Neural crest cell (in vitro differentiated cells): ENCODE measurements at regions not wholly inside any gene's neighbourhood (a gene's known extent, or its start where the extent isn't known, plus 50 kb on each side); places are given as distances from the start of the nearest gene placed in this dataset.

Experiments used
- DNase-seq: peaks from one replicate; pipeline ENCODE4 v3.0.0; 2021; ENCODE audit warnings: low read depth, mixed read lengths, low spot score
- H3K27ac Mint-ChIP-seq: one replicate; pipeline ENCODE4 v1.8.0; 2021; ENCODE audit warnings: mild to moderate bottlenecking, mixed read lengths; ENCODE audit not compliant: unreplicated experiment
- H3K27me3 Mint-ChIP-seq: 2 replicates; pipeline ENCODE4 v1.8.0; 2021; ENCODE audit warnings: low read depth, mild to moderate bottlenecking, mixed read lengths
- H3K36me3 Mint-ChIP-seq: 2 replicates; pipeline ENCODE4 v1.8.0; 2021; ENCODE audit warnings: low read depth, mild to moderate bottlenecking, mixed read lengths
- H3K4me1 Mint-ChIP-seq: 2 replicates; pipeline ENCODE4 v1.8.0; 2021; ENCODE audit warnings: mixed read lengths
- H3K4me3 Mint-ChIP-seq: one replicate; pipeline ENCODE4 v1.8.0; 2021; ENCODE audit warnings: mild to moderate bottlenecking, mixed read lengths
- H3K9me3 Mint-ChIP-seq: 2 replicates; pipeline ENCODE4 v1.8.0; 2021; ENCODE audit warnings: mixed read lengths
- TF ChIP-seq, protein P1 (sequence below): fragments of 200-600 bp; sonication (generic); conservative IDR thresholded peaks from 2 replicates; pipeline ENCODE4 v1.5.0; 2021; ENCODE audit warnings: antibody characterized with exemption, mild to moderate bottlenecking

DNA sequence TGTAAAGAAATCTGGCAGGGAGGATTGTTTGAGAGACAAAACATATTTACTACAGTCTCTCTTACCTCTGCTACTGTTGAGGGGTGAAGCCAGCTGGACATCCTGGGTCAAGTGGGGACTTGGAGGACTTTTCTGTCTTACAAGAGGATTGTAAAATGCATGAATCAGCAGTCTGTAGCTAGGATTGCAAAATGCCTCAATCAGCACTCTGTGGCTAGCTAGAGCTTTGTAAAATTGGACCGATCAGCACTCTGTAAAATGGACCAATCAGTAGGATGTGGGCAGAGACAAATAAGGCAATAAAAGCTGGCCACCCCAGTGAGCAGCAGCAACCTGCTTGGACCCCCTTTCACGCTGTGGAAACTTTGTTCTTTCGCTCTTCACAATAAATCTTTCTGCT, 995.8 kb upstream of the CDH6 start:
- H3K36me3 Mint-ChIP-seq = no peaks in the 10 kb centered on the region
- H3K27ac Mint-ChIP-seq = no peak overlapping the region
- H3K9me3 Mint-ChIP-seq = peaks cover 7% of the 10 kb centered on the region
- no peak overlapping the region for H3K4me3 Mint-ChIP-seq
- TF ChIP-seq, protein P1, sequence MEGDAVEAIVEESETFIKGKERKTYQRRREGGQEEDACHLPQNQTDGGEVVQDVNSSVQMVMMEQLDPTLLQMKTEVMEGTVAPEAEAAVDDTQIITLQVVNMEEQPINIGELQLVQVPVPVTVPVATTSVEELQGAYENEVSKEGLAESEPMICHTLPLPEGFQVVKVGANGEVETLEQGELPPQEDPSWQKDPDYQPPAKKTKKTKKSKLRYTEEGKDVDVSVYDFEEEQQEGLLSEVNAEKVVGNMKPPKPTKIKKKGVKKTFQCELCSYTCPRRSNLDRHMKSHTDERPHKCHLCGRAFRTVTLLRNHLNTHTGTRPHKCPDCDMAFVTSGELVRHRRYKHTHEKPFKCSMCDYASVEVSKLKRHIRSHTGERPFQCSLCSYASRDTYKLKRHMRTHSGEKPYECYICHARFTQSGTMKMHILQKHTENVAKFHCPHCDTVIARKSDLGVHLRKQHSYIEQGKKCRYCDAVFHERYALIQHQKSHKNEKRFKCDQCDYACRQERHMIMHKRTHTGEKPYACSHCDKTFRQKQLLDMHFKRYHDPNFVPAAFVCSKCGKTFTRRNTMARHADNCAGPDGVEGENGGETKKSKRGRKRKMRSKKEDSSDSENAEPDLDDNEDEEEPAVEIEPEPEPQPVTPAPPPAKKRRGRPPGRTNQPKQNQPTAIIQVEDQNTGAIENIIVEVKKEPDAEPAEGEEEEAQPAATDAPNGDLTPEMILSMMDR = no peak
- no peaks in the 10 kb centered on the region for H3K4me1 Mint-ChIP-seq
- no peaks in the 10 kb centered on the region for H3K27me3 Mint-ChIP-seq
- no peak for DNase-seq

DNA sequence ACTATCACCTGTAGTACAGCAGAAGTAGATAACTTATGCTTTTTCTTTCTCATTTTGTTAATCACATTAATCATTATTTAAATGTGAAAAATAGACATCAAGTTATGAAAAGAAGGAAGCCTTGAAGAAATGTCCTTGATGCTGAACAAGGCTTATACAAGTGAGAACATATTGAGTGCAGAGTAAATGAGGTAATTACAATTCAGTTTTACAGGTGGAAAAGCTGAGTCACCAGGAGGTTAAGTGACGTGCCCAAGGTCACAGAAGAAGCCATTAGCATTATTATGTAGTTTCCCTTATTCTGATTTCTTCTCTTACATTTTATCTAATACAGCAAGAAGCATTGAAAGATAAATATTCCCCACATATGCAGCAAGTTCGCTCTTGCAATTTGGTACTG, 998.5 kb upstream of the CDH6 start:
- TF ChIP-seq, protein P1 = no peak
- H3K4me1 Mint-ChIP-seq = no peaks in the 10 kb centered on the region
- no peak overlapping the region for H3K4me3 Mint-ChIP-seq
- no peak for DNase-seq
- H3K27me3 Mint-ChIP-seq = no peaks in the 10 kb centered on the region
- H3K36me3 Mint-ChIP-seq = no peaks in the 10 kb centered on the region
- H3K27ac Mint-ChIP-seq = no peak overlapping the region
- peaks cover 5% of the 10 kb centered on the region for H3K9me3 Mint-ChIP-seq

DNA sequence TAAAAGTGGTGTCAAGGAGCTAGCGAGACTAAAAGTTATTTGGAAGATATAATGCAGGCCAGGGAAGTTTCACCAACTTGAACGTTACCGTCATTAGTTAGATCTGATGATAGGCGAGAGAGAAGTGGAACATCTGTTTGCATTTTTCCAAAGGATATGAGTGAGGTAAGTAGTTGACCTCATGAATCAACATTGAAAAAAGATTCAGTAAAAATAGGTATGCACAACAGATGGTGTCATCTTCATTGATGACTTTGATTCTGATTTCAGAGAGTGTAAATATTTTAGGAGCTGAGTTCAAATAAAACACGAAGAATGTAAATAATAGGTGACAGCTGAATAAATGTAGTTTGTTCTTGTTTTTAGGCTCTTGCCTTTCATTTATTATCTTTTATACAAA, 998.9 kb upstream of the CDH6 start:
- peaks cover 2% of the 10 kb centered on the region for H3K9me3 Mint-ChIP-seq
- H3K4me1 Mint-ChIP-seq = no peaks in the 10 kb centered on the region
- H3K36me3 Mint-ChIP-seq = no peaks in the 10 kb centered on the region
- no peak overlapping the region for H3K27ac Mint-ChIP-seq
- no peak overlapping the region for H3K4me3 Mint-ChIP-seq
- no peak for DNase-seq
- TF ChIP-seq, protein P1 = no peak
- H3K27me3 Mint-ChIP-seq = no peaks in the 10 kb centered on the region

- no peak overlapping the region for H3K27ac Mint-ChIP-seq
- TF ChIP-seq, protein P1 = no peak
- no peak overlapping the region for H3K4me3 Mint-ChIP-seq
- no peaks in the 10 kb centered on the region for H3K36me3 Mint-ChIP-seq
- peaks cover 2% of the 10 kb centered on the region for H3K9me3 Mint-ChIP-seq
- no peaks in the 10 kb centered on the region for H3K27me3 Mint-ChIP-seq
- no peak for DNase-seq
- H3K4me1 Mint-ChIP-seq = no peaks in the 10 kb centered on the region
Measured at GRCh38 chr5:30183795-30184194, 1009.7 kb upstream of the CDH6 start.

DNA sequence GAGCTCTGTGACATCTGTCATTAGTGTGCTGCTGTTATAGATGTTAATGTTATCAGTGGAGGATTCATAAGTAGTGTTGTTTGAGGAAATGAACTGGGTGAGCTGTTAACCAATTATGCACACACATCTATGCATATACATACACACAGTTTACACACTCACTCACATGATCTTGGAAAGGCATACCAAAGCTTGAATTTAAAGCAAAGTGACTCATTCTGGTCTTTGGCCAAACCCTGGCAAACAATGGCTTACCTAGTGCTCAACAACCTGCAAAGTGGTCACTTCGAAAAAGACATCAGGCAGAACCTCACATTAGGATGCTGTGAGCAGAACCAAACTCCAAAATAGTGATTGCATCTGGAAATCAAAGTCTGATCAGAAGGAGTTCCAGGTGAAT, 1037.3 kb upstream of the CDH6 start:
- Mint-ChIP-seq H3K4me1 (no peaks in the 10 kb centered on the region), H3K36me3 (no peaks in the 10 kb centered on the region), H3K27me3 (no peaks in the 10 kb centered on the region), H3K4me3 (no peak overlapping the region), H3K9me3 (peaks cover 9% of the 10 kb centered on the region), H3K27ac (no peak overlapping the region)
- TF ChIP-seq, protein P1 = no peak
- DNase-seq = no peak

DNA sequence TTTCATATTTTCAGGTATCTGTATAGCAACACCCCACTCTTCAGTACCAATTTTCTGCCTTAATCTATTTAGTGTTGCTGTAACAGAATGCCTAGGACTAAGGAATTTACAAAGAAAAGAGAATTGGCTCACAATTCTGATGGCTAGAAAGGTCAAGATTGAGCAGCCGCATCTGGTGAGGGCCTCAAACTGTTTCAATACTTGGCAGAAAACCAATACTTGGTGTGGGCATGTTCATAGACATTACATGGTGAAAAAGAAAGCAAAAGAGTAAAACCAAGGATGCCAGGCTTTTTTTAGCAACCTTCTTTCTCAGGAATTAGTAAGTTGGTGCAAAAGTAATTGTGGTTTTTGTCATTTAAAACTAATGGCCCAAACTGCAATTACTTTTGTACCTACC, 1041.1 kb upstream of the CDH6 start:
- peaks cover 6% of the 10 kb centered on the region for H3K4me1 Mint-ChIP-seq

More for the DNA sequence above, 1041.1 kb upstream of the CDH6 start:
- Mint-ChIP-seq H3K4me3 (no peak overlapping the region), H3K36me3 (no peaks in the 10 kb centered on the region), H3K9me3 (peaks cover 11% of the 10 kb centered on the region), H3K27ac (no peak overlapping the region), H3K27me3 (no peaks in the 10 kb centered on the region)
- DNase-seq = no peak
- TF ChIP-seq, protein P1 = no peak
